HFFc6 (cell line): ENCODE measurements at regions not wholly inside any gene's neighbourhood (a gene's known extent, or its start where the extent isn't known, plus 50 kb on each side); places are given as distances from the start of the nearest gene placed in this dataset.

Experiments used
- DNase-seq: peaks from one replicate; pipeline ENCODE4 v3.0.0-alpha.2; 2018
- H3K27ac Mint-ChIP-seq: 2 replicates; pipeline ENCODE4 v1.8.0; 2020; ENCODE audit warnings: mild to moderate bottlenecking, mixed read lengths
- H3K27me3 Mint-ChIP-seq: 2 replicates; pipeline ENCODE4 v1.8.0; 2021; ENCODE audit warnings: mild to moderate bottlenecking, moderate library complexity, mixed read lengths; ENCODE audit not compliant: insufficient read depth
- H3K36me3 Mint-ChIP-seq: 2 replicates; pipeline ENCODE4 v1.8.0; 2021; ENCODE audit warnings: low read depth, mixed read lengths
- H3K4me1 Mint-ChIP-seq: 2 replicates; pipeline ENCODE4 v1.8.0; 2020; ENCODE audit warnings: low read depth, mixed read lengths
- H3K4me3 Mint-ChIP-seq: 2 replicates; pipeline ENCODE4 v1.8.0; 2020; ENCODE audit warnings: mild to moderate bottlenecking, moderate library complexity, mixed read lengths
- H3K9me3 Mint-ChIP-seq: 2 replicates; pipeline ENCODE4 v1.8.0; 2020; ENCODE audit warnings: mild to moderate bottlenecking, mixed read lengths
- TF ChIP-seq, protein P1 (sequence below): fragments of 200-600 bp; sonication (generic); IDR thresholded peaks from 2 replicates; pipeline ENCODE4 v1.5.0; 2021; ENCODE audit warnings: antibody characterized with exemption, mild to moderate bottlenecking

DNA sequence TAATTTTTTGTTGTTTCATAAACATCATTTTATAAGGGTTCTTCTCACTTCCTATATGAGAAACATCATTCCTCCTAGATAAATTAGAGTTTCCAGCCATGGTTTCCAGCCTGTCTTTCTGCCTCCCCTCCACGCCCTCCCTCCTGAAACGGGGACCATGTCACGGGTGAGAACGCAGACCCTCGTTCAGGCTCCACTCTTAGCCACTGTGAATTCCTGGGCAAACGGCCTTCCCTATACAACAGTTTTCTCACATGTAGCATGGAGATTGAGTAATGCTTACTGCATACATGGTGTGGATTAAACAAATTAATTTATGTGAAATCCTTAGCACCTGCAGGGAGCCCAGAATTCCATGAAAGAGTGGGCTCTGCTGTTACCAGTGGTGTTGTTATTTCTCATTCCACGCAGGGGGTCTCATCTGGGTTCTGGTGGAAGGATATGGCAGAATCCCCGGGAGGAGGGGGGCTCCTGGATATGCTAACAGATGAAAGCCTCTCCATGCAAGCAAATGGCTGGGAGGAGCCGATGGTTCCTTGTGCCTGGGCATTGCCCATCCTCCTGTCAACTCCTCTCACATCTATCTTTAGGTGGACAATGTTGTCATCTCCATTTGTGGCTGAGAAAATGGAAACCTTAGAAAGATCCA is 54.0 kb upstream of the TWIST2 start:
- no peak overlapping the region for H3K4me3 Mint-ChIP-seq

DNA sequence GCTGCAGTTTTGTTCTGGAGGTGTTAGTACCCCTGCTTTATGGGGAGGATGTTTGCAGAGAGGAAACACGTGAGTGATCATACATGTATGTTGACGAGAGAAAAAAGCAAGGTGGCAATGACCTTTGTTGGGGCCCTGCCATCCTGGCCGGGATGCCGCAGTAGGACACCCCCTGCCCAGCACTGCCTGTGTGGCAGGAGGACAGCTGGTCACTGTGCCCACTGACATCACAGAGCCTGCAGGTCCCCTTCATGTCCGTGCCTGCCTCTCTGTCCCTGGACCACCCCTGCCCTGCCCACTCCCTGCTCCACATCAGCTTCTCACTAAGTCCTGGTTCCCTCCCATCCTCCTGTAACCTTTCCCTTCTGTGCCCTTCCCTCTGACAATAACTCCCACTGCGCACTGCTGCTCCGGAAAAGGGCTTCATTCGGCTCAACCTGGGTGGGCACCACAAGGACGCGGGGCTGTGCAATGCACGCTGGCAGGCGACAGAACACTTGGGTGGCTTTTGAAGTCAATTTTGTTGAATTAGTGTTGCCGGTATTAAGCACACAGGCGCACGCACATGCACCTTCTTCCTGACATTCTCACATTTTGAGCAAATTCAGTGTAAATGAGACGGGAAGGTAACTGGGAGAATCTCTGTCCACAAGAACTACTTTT is 51.5 kb upstream of the TWIST2 start:
- H3K27ac Mint-ChIP-seq, result no peak overlapping the region

More for the DNA sequence above, 54.0 kb upstream of the TWIST2 start:
- Mint-ChIP-seq H3K4me1 (peaks cover 27% of the 10 kb centered on the region), H3K36me3 (no peaks in the 10 kb centered on the region; the same call in 1 of the 2 replicates), H3K27ac (no peak overlapping the region), H3K9me3 (no peaks in the 10 kb centered on the region), H3K27me3 (peaks cover 21% of the 10 kb centered on the region)
- TF ChIP-seq, protein P1, sequence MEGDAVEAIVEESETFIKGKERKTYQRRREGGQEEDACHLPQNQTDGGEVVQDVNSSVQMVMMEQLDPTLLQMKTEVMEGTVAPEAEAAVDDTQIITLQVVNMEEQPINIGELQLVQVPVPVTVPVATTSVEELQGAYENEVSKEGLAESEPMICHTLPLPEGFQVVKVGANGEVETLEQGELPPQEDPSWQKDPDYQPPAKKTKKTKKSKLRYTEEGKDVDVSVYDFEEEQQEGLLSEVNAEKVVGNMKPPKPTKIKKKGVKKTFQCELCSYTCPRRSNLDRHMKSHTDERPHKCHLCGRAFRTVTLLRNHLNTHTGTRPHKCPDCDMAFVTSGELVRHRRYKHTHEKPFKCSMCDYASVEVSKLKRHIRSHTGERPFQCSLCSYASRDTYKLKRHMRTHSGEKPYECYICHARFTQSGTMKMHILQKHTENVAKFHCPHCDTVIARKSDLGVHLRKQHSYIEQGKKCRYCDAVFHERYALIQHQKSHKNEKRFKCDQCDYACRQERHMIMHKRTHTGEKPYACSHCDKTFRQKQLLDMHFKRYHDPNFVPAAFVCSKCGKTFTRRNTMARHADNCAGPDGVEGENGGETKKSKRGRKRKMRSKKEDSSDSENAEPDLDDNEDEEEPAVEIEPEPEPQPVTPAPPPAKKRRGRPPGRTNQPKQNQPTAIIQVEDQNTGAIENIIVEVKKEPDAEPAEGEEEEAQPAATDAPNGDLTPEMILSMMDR, result no peak
- DNase-seq, result no peak

DNA sequence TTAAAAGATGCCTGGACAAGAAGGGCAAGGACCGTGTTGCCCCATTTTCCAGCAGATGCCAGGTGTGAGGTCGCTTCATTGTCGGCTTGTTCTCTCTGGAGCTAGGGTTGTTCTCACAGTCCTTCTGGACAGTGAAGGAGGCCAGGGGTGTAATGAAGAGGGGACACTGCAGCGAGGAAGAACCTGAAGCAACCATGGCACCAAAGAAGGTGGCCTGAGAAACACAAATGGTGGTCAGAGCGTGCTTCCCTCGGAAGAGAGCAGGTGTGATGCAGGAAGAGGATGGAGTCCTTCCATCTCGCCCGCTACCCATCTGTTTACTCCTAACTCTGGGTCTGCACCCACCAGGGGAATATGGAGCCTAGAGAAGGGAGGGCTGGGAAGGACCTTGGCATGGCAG is 50.3 kb upstream of the TWIST2 start:
- DNase-seq, result no peak
- H3K4me1 Mint-ChIP-seq, result no peaks in the 10 kb centered on the region
- H3K36me3 Mint-ChIP-seq, result no peaks in the 10 kb centered on the region; the same call in 1 of the 2 replicates
- peaks cover 21% of the 10 kb centered on the region for H3K27me3 Mint-ChIP-seq
- H3K4me3 Mint-ChIP-seq, result no peak overlapping the region
- TF ChIP-seq, protein P1, result no peak
- no peak overlapping the region for H3K27ac Mint-ChIP-seq
- H3K9me3 Mint-ChIP-seq, result no peaks in the 10 kb centered on the region

More for the DNA sequence above, 51.5 kb upstream of the TWIST2 start:
- Mint-ChIP-seq H3K4me1 (peaks cover 3% of the 10 kb centered on the region), H3K4me3 (no peak overlapping the region), H3K36me3 (no peaks in the 10 kb centered on the region; the same call in 1 of the 2 replicates), H3K9me3 (no peaks in the 10 kb centered on the region), H3K27me3 (peaks cover 21% of the 10 kb centered on the region)
- DNase-seq, result no peak
- TF ChIP-seq, protein P1, result no peak
